ENCODE measurements at regions not wholly inside any gene's neighbourhood (a gene's known extent, or its start where the extent isn't known, plus 50 kb on each side); places are given as distances from the start of the nearest gene placed in this dataset.

DNA sequence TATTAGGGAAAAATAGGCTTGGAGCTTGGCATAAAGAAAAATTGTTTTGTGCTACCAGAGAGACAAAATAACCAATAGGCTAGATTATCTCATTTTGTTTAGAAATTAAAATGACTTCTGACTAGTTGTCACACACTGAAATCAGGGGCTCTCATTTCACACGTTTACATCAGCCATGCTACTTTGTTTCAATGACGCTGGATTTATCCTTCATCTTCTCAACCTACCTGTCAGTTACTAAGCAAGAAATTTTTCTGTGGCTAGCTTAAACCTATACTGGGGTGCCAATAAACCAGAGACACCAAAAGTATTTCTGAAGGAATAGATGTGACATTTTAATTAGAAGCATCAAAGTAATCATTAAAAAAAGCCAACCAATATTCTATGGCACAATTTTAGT lies 518.1 kb upstream of the NR5A2 start:
- TF ChIP-seq, protein P1, sequence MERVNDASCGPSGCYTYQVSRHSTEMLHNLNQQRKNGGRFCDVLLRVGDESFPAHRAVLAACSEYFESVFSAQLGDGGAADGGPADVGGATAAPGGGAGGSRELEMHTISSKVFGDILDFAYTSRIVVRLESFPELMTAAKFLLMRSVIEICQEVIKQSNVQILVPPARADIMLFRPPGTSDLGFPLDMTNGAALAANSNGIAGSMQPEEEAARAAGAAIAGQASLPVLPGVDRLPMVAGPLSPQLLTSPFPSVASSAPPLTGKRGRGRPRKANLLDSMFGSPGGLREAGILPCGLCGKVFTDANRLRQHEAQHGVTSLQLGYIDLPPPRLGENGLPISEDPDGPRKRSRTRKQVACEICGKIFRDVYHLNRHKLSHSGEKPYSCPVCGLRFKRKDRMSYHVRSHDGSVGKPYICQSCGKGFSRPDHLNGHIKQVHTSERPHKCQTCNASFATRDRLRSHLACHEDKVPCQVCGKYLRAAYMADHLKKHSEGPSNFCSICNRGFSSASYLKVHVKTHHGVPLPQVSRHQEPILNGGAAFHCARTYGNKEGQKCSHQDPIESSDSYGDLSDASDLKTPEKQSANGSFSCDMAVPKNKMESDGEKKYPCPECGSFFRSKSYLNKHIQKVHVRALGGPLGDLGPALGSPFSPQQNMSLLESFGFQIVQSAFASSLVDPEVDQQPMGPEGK (CRISPR knock-in tag; IDR thresholded peaks at IDR 0.05) = no peak
- TF ChIP-seq ZNF879 (CRISPR knock-in tag; IDR thresholded peaks at IDR 0.05) (no peak), ZBTB42 (CRISPR knock-in tag; IDR thresholded peaks at IDR 0.05) (no peak), HMG20B (CRISPR knock-in tag; conservative IDR thresholded peaks at IDR 0.05) (no peak), ZFYVE20 (CRISPR knock-in tag; IDR thresholded peaks at IDR 0.05; ENCODE audit: borderline replicate concordance, low read depth) (no peak), EHMT2 (IDR thresholded peaks at IDR 0.05; ENCODE audit: borderline replicate concordance, low read depth, low read length) (no peak), ZNF224 (CRISPR knock-in tag; IDR thresholded peaks at IDR 0.05) (no peak)
- TF ChIP-seq, protein P2, sequence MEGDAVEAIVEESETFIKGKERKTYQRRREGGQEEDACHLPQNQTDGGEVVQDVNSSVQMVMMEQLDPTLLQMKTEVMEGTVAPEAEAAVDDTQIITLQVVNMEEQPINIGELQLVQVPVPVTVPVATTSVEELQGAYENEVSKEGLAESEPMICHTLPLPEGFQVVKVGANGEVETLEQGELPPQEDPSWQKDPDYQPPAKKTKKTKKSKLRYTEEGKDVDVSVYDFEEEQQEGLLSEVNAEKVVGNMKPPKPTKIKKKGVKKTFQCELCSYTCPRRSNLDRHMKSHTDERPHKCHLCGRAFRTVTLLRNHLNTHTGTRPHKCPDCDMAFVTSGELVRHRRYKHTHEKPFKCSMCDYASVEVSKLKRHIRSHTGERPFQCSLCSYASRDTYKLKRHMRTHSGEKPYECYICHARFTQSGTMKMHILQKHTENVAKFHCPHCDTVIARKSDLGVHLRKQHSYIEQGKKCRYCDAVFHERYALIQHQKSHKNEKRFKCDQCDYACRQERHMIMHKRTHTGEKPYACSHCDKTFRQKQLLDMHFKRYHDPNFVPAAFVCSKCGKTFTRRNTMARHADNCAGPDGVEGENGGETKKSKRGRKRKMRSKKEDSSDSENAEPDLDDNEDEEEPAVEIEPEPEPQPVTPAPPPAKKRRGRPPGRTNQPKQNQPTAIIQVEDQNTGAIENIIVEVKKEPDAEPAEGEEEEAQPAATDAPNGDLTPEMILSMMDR (CRISPR knock-in tag; IDR thresholded peaks at IDR 0.05) = no peak
